K562 (cell line): ENCODE measurements at regions not wholly inside any gene's neighbourhood (a gene's known extent, or its start where the extent isn't known, plus 50 kb on each side); places are given as distances from the start of the nearest gene placed in this dataset.

ENCODE experiments used
- ATAC-seq: fragments of 200-7000 bp; cut with Tn5 transposase; 3 replicates; pipeline ENCODE4 v1.9.1; 2020; ENCODE audit warnings: moderate library complexity
- BruUV-seq: library from RNA; stranded (reverse); fragments of 400-500 nt; replicated peaks from 2 replicates; lab custom pipeline; 2021; lab: Mats Ljungman, UMichigan
- CTCF ChIA-PET: fragments of 300-600 bp; formaldehyde crosslinking; extraction: SDS; loops from one replicate; lab custom pipeline; 2021; ENCODE audit warnings: low intra/inter-chr PET ratio; lab: Yijun Ruan, JAX
- POLR2A ChIA-PET: fragments of 300-600, 350-650 bp; sonication (Branson Sonifier 250); formaldehyde crosslinking; extraction: SDS; loops from one replicate; lab custom pipeline; 2021; ENCODE audit warnings: antibody characterized with exemption, inconsistent platforms; lab: Yijun Ruan, JAX
- DNase-seq, 4 experiments: peaks; one replicate each; pipeline versions ENCODE4 v3.0.0 to v3.0.0-alpha.2; 2011 to 2018; ENCODE audit warnings: low spot score in 3 of 4, mixed read lengths in 3 of 4; ENCODE audit errors: extremely low read depth in 1 of 4
- FAIRE-seq: peaks from 2 replicates; lab custom pipeline; 2011; peaks lifted over from hg19 to GRCh38; lab: Jason Lieb, UNC
- H2AFZ ChIP-seq: 2 replicates; pipeline ENCODE4 v1.6.0; 2011; ENCODE audit warnings: low read depth, low read length, control low read depth, inconsistent platforms
- H3K27ac ChIP-seq: fragments of 200-600 bp; 3 replicates; pipeline ENCODE4 v1.8.0; 2011; ENCODE audit warnings: low read depth, mild to moderate bottlenecking, control low read depth, inconsistent platforms, low read length, moderate library complexity, mixed read lengths; ENCODE audit errors: extremely low read depth
- H3K27me3 ChIP-seq, 2 experiments: fragments of 300-600 bp in 1 of 2; 2 replicates in 1 of 2; 3 replicates in 1 of 2; pipeline versions ENCODE4 v1.6.0 to v1.8.0; 2011; ENCODE audit warnings: inconsistent platforms in 2 of 2, low read length in 2 of 2, mild to moderate bottlenecking in 1 of 2, mixed read lengths in 1 of 2, moderate library complexity in 1 of 2; ENCODE audit not compliant: control insufficient read depth in 2 of 2, insufficient read depth in 2 of 2
- H3K36me3 ChIP-seq: fragments of 300-600 bp; 3 replicates; pipeline ENCODE4 v1.8.0; 2011; ENCODE audit warnings: mild to moderate bottlenecking, low read length, inconsistent platforms; ENCODE audit not compliant: control insufficient read depth, insufficient read depth
- H3K4me1 ChIP-seq, 2 experiments: fragments of 200-600 bp in 1 of 2; replicated peaks in 1 of 2; 2 replicates in 1 of 2; 3 replicates in 1 of 2; pipeline versions ENCODE4 v1.5.1 to v1.8.0; 2011; ENCODE audit warnings: inconsistent platforms in 2 of 2, low read length in 2 of 2, mild to moderate bottlenecking in 1 of 2, mixed read lengths in 1 of 2, moderate library complexity in 1 of 2; ENCODE audit not compliant: control insufficient read depth in 2 of 2, insufficient read depth in 2 of 2
- H3K4me2 ChIP-seq: 2 replicates; pipeline ENCODE4 v1.6.1; 2011; ENCODE audit warnings: low read length, control low read depth, inconsistent platforms, mixed read lengths; ENCODE audit not compliant: insufficient read depth
- H3K4me3 ChIP-seq: fragments of 200-600 bp; sonication (generic), shearing (Covaris generic); 2 replicates; pipeline ENCODE4 v1.5.1; 2016; ENCODE audit warnings: control low read depth, inconsistent platforms
- H3K79me2 ChIP-seq: fragments of 200-600 bp; 3 replicates; pipeline ENCODE4 v1.8.0; 2011; ENCODE audit warnings: low read length, inconsistent platforms; ENCODE audit not compliant: control insufficient read depth, insufficient read depth
- H3K9ac ChIP-seq, 2 experiments: 2 replicates each; pipeline versions ENCODE4 v1.6.0 to v1.6.1; 2011; ENCODE audit warnings: low read depth in 2 of 2, low read length in 2 of 2, control low read depth in 1 of 2, inconsistent platforms in 1 of 2, mild to moderate bottlenecking in 1 of 2, mixed read lengths in 1 of 2; ENCODE audit not compliant: insufficient read depth in 1 of 2
- H3K9me1 ChIP-seq: one replicate; pipeline ENCODE4 v1.6.0; 2011; ENCODE audit warnings: inconsistent platforms, mild to moderate bottlenecking, low read length, moderate library complexity; ENCODE audit not compliant: control insufficient read depth, insufficient read depth
- H3K9me3 ChIP-seq: replicated peaks from 2 replicates; pipeline ENCODE4 v1.5.1; 2011; ENCODE audit warnings: low read depth, low read length, inconsistent platforms; ENCODE audit not compliant: control insufficient read depth, insufficient read depth
- H4K20me1 ChIP-seq: replicated peaks from 2 replicates; pipeline ENCODE4 v1.6.1; 2011; ENCODE audit warnings: low read length, inconsistent platforms, mixed read lengths; ENCODE audit not compliant: control insufficient read depth, insufficient read depth
- BMI1 ChIP-seq: fragments of 150-350 bp; IDR thresholded peaks from 2 replicates; pipeline ENCODE4 v1.6.1; 2014; ENCODE audit warnings: low read length
- CBX2 ChIP-seq: fragments of 200-600 bp; sonication (generic); IDR thresholded peaks from one replicate; pipeline ENCODE4 v1.6.1; 2012; ENCODE audit warnings: mild to moderate bottlenecking, low read length, inconsistent platforms; ENCODE audit not compliant: insufficient read depth, poor library complexity, severe bottlenecking
- COPS2 ChIP-seq: fragments of 450-650 bp; conservative IDR thresholded peaks from 2 replicates; pipeline ENCODE4 v1.6.1; 2016; ENCODE audit warnings: mild to moderate bottlenecking, moderate library complexity
- CREB5 ChIP-seq: fragments of 250-450 bp; sonication (Bioruptor Pico); IDR thresholded peaks from 2 replicates; pipeline ENCODE4 v1.5.0; 2020; ENCODE audit warnings: mild to moderate bottlenecking
- DIDO1 ChIP-seq: fragments of 450-650 bp; IDR thresholded peaks from 2 replicates; pipeline ENCODE4 v1.6.1; 2016; ENCODE audit warnings: low read depth, missing biosample characterization, missing genetic modification characterization
- NCOR1 ChIP-seq: fragments of 450-650 bp; IDR thresholded peaks from 2 replicates; pipeline ENCODE4 v1.6.1; 2016; ENCODE audit warnings: mild to moderate bottlenecking, moderate library complexity
- NUFIP1 ChIP-seq: fragments of 450-650 bp; IDR thresholded peaks from 2 replicates; pipeline ENCODE4 v1.6.1; 2018; ENCODE audit not compliant: partially characterized antibody
- SMC3 ChIP-seq: conservative IDR thresholded peaks from 2 replicates; pipeline ENCODE4 v1.6.1; 2011; ENCODE audit warnings: low read depth, low read length, improper control_type of control experiment; ENCODE audit not compliant: insufficient read depth
- SUPT5H ChIP-seq: fragments of 450-650 bp; IDR thresholded peaks from 2 replicates; pipeline ENCODE4 v1.6.1; 2016
- TAF15 ChIP-seq: fragments of 200-400 bp; formaldehyde crosslinking; IDR thresholded peaks from 2 replicates; pipeline ENCODE4 v1.6.1; 2017; ENCODE audit warnings: mild to moderate bottlenecking, low read depth, low read length, moderate library complexity
- ZBTB11 ChIP-seq, 3 experiments: fragments of 200-800 bp in 1 of 3; fragments of 250-450 bp in 1 of 3; fragments of 450-650 bp in 1 of 3; sonication (Bioruptor Pico) in 1 of 3; sonication (Bioruptor generic) in 1 of 3; formaldehyde crosslinking in 1 of 3; IDR thresholded peaks; 2 replicates each; pipeline versions ENCODE4 v1.6.1 to v1.8.0; 2016 to 2022; ENCODE audit warnings: mild to moderate bottlenecking in 2 of 3, missing genetic modification characterization in 2 of 3, missing compliant biosample characterization in 1 of 3, moderate library complexity in 1 of 3
- ZC3H4 ChIP-seq: sonication (generic); formaldehyde crosslinking; IDR thresholded peaks from 2 replicates; pipeline ENCODE4 v1.9.0; 2021; ENCODE audit warnings: missing genetic modification reagents, borderline replicate concordance
- ZNF197 ChIP-seq: fragments of 200-800 bp; sonication (Bioruptor generic); IDR thresholded peaks from 2 replicates; pipeline ENCODE4 v1.6.1; 2016; ENCODE audit warnings: low read depth, missing genetic modification characterization, missing compliant biosample characterization
- ZNF280B ChIP-seq: fragments of 250-450 bp; sonication (Bioruptor Pico); IDR thresholded peaks from 2 replicates; pipeline ENCODE4 v1.5.1; 2021; ENCODE audit warnings: mild to moderate bottlenecking
- ZNF445 ChIP-seq: fragments of 250-450 bp; sonication (Bioruptor Pico); IDR thresholded peaks from 2 replicates; pipeline ENCODE4 v1.4.0; 2020; ENCODE audit warnings: low read depth, mild to moderate bottlenecking, moderate library complexity
- WGBS: fragments of 100-300 bp; shearing (Covaris generic); methylation state at CpG from one replicate; pipeline ENCODE4 v1.1.6; 2016; ENCODE audit warnings: low coverage, mixed read lengths; ENCODE audit not compliant: insufficient coverage; ENCODE audit errors: missing lambda C conversion rate; 5-methylcytosine and 5-hydroxymethylcytosine counted together
- in situ Hi-C: fragments of 300-500 bp; cut with MboI; formaldehyde crosslinking; loops from 4 replicates; pipeline ENCODE4 v1.15.0; 2018; ENCODE audit warnings: inconsistent platforms, mixed read lengths
- intact Hi-C: fragments of 100-400 bp; cut with micrococcal nuclease; formaldehyde crosslinking; loops from 2 replicates; pipeline ENCODE4 v1.14.2; 2022
- TF ChIP-seq, protein P1 (sequence below), 3 experiments: fragments of 200-800 bp in 1 of 3; sonication (Bioruptor generic) in 1 of 3; sonication (generic) in 1 of 3; formaldehyde crosslinking in 1 of 3; IDR thresholded peaks; 2 replicates each; pipeline versions ENCODE4 v1.6.1 to v1.8.0; 2016 to 2022; ENCODE audit warnings: mild to moderate bottlenecking in 2 of 3, missing compliant biosample characterization in 2 of 3, missing genetic modification characterization in 2 of 3, missing genetic modification reagents in 1 of 3

GRCh38 chr12:46711756-46712155 lies 114.0 kb downstream of the SLC38A4 start:
- in situ Hi-C loops: no loop called here
- no peaks in the 10 kb centered on the region for H3K9me3 ChIP-seq
- H3K4me1 ChIP-seq: no peaks in the 10 kb centered on the region
- no peak overlapping the region for H3K9ac ChIP-seq
- no peak overlapping the region for H2AFZ ChIP-seq
- H3K27me3 ChIP-seq: no peaks in the 10 kb centered on the region
- H3K4me3 ChIP-seq: no peak overlapping the region
- H3K79me2 ChIP-seq: no peaks in the 10 kb centered on the region
- POLR2A ChIA-PET: no interaction called here
- DNase-seq: no peak
- H3K36me3 ChIP-seq: no peaks in the 10 kb centered on the region
- BruUV-seq: no TSS peak
- 2% methylated on average over 3 of the region's 3 CpGs for WGBS
- H3K9me1 ChIP-seq: no peaks in the 10 kb centered on the region
- no peaks in the 10 kb centered on the region for H4K20me1 ChIP-seq
- no peak overlapping the region for H3K27ac ChIP-seq
- intact Hi-C loops: no loop called here
- no peak for FAIRE-seq
- CTCF ChIA-PET: no interaction called here
- H3K4me2 ChIP-seq: no peak overlapping the region
- ATAC-seq: no peak
- TF ChIP-seq CBX2 (no peak), BMI1 (no peak), TAF15 (no peak), SUPT5H (no peak), COPS2 (no peak), NCOR1 (no peak), CREB5 (CRISPR knock-in tag) (no peak), ZNF280B (CRISPR knock-in tag) (no peak), DIDO1 (no peak), ZNF445 (CRISPR knock-in tag) (no peak), ZBTB11 (CRISPR knock-in tag; IDR thresholded peaks at IDR 0.05) (no peak), ZC3H4 (no peak), SMC3 (no peak), ZNF197 (CRISPR knock-in tag) (no peak), NUFIP1 (no peak)
- TF ChIP-seq, protein P1, sequence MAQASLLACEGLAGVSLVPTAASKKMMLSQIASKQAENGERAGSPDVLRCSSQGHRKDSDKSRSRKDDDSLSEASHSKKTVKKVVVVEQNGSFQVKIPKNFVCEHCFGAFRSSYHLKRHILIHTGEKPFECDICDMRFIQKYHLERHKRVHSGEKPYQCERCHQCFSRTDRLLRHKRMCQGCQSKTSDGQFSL (CRISPR knock-in tag; IDR thresholded peaks at IDR 0.05): no peak
- TF ChIP-seq, protein P1 (tag; IDR thresholded peaks at IDR 0.05): no peak
